HG03432 (cell line): ENCODE measurements at regions not wholly inside any gene's neighbourhood (a gene's known extent, or its start where the extent isn't known, plus 50 kb on each side); places are given as distances from the start of the nearest gene placed in this dataset.
"Not testable (repeated sequence)": the region's sequence is repeated elsewhere in the genome, so short reads cannot be mapped to it uniquely, and the experiment has no call there.

Experiments used
- ATAC-seq: cut with Tn5 transposase; IDR thresholded peaks from one replicate; pipeline ENCODE4 v1.9.1; 2021; ENCODE audit warnings: mild to moderate bottlenecking, moderate library complexity; ENCODE audit not compliant: unreplicated experiment

DNA sequence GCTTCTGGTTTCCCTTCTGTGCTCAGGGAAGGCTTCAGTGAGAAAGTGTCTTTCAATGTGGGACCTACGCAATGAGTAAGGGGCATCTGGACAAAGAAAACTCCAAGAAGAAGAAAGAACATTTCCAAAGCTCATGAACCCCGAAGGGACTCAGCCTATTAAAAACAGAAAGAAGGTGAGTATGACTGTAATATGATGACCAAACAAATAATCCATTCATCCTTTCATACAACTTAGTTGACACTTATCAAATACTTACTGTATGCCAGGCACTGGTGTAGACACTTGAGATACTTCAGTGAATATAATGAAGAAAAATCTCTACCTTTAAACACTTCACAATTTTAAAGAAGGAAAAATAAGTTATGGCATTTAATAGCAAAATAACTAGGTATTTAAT, 1054.2 kb upstream of the FOXG1 start:
- ATAC-seq = no peak

GRCh38 chr14:27715561-27715960, 1051.0 kb upstream of the FOXG1 start:
- ATAC-seq = no peak

- ATAC-seq = no peak
These were observed 1044.8 kb upstream of the FOXG1 start for GRCh38 chr14:27721760-27722159.

- ATAC-seq = no peak
These were observed 1041.1 kb upstream of the FOXG1 start for GRCh38 chr14:27725482-27725881.

DNA sequence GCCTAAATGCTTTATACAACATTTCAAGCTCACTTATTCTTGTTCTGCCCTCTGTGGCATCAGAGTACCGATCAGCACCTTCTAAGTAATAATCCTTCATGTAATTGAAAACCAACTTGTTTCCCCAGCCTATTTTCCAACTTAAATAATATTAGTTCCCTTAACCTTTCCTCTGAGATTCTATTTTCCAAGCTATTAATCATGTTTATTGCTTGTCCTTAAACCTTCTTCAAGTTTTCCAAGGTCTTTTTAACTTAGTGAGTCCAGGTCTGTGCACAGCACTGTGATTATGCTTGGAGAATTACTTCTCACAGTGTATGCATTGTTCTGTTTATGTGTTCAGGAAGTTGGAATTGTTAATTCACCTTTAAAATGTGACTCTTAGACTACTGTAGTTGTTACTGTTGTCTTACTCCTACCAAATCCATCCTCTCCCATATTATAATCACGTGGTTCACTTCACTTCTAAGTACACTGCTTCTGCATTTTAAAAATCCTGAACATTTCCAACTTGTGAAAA, 1039.3 kb upstream of the FOXG1 start:
- ATAC-seq = no peak

- ATAC-seq = no peak
These were observed 1036.4 kb upstream of the FOXG1 start for GRCh38 chr14:27730204-27730603.

DNA sequence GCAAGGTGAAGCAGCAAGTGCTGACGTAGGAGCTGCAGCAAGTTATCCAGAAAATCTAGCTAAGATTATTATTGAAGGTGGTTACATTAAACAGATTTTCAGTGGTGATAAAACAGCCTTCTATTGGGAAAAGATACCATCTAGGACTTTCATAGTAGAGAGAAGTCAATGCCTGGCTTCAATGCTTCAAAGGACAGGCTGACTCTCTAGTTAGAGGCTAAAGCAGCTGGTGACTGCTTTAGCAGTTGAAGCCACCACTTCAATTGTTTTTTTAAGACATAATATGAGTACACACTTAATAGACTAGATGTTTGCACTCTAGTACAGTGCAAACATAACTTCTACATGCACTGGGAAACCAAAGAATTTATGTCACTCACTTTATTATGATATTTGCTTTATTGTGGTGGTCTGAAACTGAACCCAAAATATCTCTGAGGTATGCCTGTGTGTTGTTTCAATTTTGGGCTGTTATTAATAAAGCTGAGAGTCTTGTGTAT, 1026.9 kb upstream of the FOXG1 start:
- ATAC-seq = no peak

DNA sequence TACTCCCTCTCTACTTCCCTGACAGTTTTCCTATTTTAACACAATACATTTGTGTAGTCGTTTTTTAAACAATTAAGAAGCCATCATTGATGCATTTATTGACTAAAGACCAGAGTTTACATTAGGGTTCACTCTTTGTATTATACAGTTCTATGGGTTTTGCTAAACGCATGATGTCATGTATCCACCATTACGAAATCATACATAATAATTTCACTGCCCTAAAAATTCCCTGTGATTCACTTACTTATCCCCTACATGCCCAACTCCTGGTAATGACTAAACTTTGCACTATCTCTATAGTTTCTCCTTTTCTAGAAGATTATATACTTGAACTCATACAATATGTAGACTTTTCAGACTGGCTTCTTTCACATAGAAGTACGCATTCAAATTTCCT, 1016.5 kb upstream of the FOXG1 start:
- no peak for ATAC-seq

DNA sequence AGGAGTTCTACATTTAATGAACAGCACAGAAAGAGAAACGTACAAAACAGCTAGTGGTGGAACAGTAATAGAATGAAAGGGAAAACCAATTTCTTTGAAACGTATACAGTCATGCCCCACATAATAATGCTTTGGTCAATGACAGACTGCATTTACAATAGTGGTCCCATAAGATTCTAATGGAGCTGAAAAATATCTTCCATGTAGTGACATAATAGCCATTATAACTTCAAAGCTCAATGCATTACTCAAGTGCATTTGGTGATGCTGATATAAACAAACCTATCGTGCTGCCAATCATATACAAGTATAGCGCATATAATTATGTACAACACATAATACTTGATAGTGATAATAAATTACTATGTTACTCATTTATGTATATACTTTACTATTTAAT, 1008.9 kb upstream of the FOXG1 start:
- not testable (repeated sequence) for ATAC-seq

DNA sequence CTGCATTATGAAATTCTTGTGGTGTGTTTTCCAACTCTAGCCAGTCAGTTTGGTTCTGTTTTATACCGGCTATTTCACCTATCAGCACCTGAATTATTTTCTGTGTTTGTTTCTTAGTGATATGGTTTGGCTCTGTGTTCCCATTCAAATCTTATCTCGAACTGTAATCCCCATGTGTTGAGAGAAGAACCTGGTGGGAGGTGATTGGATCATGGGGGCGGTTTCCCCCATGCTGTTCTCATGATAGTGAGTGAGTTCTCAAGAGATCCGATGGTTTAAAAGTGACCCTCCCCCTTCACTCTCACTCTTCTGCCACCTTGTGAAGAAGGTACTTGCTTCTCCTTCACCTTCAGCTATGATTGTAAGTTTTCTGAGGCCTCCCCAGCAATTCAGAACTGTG, 1006.2 kb upstream of the FOXG1 start:
- ATAC-seq = not testable (repeated sequence)

- ATAC-seq = not testable (repeated sequence)
These were observed 967.2 kb upstream of the FOXG1 start for GRCh38 chr14:27799066-27800028.

DNA sequence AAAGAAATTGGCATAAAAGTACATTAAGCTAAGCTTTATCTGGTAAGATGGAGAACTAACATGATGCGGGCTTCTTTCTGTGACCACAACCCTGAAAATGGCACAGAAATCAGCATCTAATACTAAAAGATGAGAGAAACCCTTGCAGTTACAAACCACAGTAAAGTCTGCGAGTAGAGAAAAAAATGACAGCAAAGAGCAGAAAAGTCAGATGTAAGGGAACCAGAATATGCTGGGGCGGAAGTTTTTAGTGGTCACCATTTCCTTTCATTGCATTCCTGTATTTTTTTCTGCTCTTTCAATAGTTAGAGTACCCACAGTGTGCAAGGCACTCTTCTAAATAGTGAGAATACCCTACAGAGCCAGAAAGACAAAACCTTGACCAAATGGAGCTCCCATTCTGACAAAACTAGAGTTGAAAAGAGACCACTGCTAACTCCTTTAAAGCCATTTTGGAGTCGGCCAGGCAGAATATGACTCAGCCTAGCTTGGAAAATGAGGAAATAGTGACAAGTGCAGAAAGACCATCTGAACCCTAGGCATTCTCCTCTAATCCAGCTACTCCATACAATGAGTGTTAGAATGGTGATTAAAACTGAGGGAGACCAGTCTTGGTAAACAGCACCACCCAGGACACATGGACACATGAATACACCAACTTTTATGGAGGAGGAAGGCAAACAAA, 948.7 kb upstream of the FOXG1 start:
- ATAC-seq = not testable (repeated sequence)

- not testable (repeated sequence) for ATAC-seq
These were observed 940.4 kb upstream of the FOXG1 start for GRCh38 chr14:27826149-27826548.

DNA sequence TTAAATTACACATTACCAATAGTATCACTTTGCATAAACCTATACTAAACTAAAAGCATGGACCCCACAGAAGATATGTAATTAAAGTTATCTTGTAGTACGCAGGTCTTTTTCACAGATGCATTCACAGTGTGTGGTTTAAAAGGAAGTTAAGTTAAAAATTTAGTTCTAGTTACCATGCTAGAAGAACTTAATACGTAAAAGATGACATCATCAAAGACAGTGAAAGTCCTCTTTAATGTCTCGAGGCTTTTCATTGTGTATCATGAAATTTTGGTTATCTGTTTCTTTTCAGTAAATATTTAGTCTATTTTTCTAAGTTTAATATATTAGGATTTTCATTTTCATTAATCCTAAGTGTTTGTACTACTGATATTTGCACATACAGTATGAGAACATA, 934.6 kb upstream of the FOXG1 start:
- not testable (repeated sequence) for ATAC-seq

DNA sequence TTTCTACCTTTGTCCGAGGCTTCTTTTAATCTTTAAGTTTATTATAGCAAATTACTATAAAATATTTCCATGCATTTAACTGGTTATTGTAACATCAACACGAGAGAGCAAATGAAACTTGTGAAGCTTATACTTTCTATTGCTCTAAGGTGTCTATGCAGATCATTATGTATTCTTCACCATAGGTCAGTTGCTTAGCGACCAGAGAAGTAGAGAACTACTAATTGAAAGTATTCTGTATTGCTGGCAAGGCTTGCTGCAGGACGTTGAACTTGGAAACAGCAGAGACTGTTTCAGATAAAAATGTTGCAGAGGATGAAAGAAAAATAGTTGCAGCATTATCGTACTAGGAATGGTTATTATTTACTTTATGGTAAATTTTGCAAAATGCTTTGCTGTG, 933.6 kb upstream of the FOXG1 start:
- not testable (repeated sequence) for ATAC-seq

- no peak for ATAC-seq
These were observed 930.2 kb upstream of the FOXG1 start for GRCh38 chr14:27836386-27836785.

DNA sequence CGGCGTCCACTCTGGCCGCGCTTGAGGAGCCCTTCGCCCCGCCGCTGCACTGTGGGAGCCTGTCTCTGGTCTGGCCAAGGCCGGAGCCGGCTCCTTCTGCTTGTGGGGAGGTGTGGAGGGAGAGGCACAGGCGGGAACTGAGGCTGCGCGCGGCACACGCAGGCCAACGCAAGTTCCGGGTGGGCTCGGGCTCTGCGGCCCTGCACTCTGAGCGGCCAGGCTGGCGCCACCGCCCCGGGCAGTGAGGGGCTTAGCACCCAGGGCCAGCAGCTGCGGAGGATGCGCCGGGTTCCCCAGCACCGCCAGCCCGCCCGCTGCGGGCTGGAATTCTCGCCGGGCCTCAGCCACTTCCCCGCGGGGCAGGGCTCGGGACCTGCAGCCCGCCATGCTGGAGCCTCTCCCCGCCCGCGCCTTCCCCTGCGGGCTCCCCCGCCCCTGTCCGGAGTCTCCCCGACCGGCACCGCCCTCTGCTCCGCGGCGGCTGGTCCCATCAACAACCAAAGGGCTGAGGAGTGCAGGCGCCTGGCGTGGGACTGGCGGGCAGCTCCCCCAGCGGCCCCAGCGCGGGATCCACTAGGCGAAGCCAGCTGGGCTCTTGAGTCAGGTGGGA, 921.2 kb upstream of the FOXG1 start:
- no peak for ATAC-seq

DNA sequence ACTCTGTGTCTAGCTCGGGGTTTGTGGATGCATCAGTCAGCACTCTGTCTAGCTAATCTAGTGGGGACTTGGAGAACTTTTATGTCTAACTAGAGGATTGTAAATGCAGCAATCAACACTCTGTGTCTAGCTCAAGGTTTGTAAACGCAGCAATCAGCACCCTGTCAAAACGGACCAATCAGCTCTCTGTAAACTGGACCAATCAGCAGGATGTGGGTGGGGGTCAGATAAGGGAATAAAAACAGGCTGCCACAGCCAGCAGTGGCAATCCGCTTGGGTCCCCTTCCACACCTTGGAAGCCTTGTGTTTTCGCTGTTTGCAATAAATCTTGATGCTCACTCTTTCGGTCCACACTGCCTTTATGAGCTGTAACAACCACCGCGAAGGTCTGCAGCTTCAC, 920.7 kb upstream of the FOXG1 start:
- no peak for ATAC-seq

- not testable (repeated sequence) for ATAC-seq
These were observed 919.1 kb upstream of the FOXG1 start for GRCh38 chr14:27847480-27847879.

- ATAC-seq = not testable (repeated sequence)
These were observed 917.4 kb upstream of the FOXG1 start for GRCh38 chr14:27849193-27849592.

- ATAC-seq = no peak
These were observed 903.9 kb upstream of the FOXG1 start for GRCh38 chr14:27862684-27863083.
